IPS-20b (cell line): ENCODE measurements at regions not wholly inside any gene's neighbourhood (a gene's known extent, or its start where the extent isn't known, plus 50 kb on each side); places are given as distances from the start of the nearest gene placed in this dataset.

Experiments
- H3K27ac ChIP-seq: one replicate; pipeline ENCODE4 v1.5.1; 2013; ENCODE audit warnings: low read length
- H3K27me3 ChIP-seq: 2 replicates; pipeline ENCODE4 v1.6.1; 2013; ENCODE audit warnings: mild to moderate bottlenecking, low read length, inconsistent platforms; ENCODE audit not compliant: insufficient read depth
- H3K36me3 ChIP-seq: 2 replicates; pipeline ENCODE4 v1.6.1; 2013; ENCODE audit warnings: low read depth, mild to moderate bottlenecking, inconsistent platforms, low read length, moderate library complexity; ENCODE audit not compliant: insufficient read depth
- H3K4me1 ChIP-seq: 2 replicates; pipeline ENCODE4 v1.6.1; 2013; ENCODE audit warnings: mild to moderate bottlenecking, control low read depth, inconsistent platforms, low read length, moderate library complexity; ENCODE audit not compliant: insufficient read depth
- H3K4me3 ChIP-seq: 2 replicates; pipeline ENCODE4 v1.5.1; 2013; ENCODE audit warnings: mild to moderate bottlenecking, low read length, inconsistent platforms
- H3K9ac ChIP-seq: 2 replicates; pipeline ENCODE4 v1.6.1; 2013; ENCODE audit warnings: low read depth, mild to moderate bottlenecking, inconsistent platforms, low read length, moderate library complexity
- H3K9me3 ChIP-seq: 2 replicates; pipeline ENCODE4 v1.6.1; 2013; ENCODE audit warnings: mild to moderate bottlenecking, low read depth, low read length, inconsistent platforms; ENCODE audit not compliant: insufficient read depth

DNA sequence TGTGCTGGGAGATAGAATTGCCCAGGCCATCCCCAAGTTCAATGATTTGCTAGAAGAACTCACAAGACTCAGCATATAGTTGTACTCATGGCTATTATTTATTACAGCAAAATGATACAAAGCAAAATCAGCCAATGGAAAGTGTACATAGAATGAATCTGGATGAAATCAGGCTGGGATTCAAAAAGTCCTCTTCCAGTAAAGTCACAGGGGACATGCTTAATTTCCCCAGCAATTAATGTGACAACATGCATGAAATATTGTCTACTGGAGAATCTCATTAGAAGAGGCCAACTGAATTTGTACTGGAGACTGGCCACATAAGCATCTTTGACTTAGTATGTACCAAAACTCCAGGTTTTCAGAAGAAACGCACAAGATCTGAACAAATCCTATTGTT is 1043.1 kb downstream of the NAALADL2 start:
- Histone ChIP-seq H3K4me3 (no peak overlapping the region), H3K27ac (no peak overlapping the region), H3K36me3 (no peaks in the 10 kb centered on the region), H3K9me3 (no peaks in the 10 kb centered on the region), H3K9ac (no peak overlapping the region), H3K4me1 (peaks cover 10% of the 10 kb centered on the region), H3K27me3 (no peaks in the 10 kb centered on the region)

DNA sequence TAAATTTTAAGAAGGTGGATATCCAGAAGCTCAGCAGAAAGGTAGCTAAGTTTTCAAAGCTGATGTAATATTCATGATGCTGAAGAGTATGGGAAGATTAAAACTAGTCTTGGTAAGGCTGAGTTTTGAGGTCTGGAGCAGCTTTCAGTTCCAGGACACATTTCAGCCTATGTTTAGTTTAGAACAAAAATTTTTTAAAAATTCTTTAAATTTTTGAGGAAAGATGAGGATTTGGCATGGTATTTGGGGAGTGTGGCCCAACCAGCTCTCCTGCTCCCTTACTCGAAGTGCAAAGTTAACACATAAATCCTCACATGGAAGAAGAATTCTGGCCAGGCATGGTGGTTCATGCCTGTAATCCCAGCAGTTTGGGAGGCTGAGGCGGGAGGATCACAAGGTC is 1039.1 kb downstream of the NAALADL2 start:
- Histone ChIP-seq H3K36me3 (no peaks in the 10 kb centered on the region), H3K27me3 (no peaks in the 10 kb centered on the region), H3K27ac (no peak overlapping the region), H3K4me1 (peaks cover 10% of the 10 kb centered on the region), H3K9me3 (no peaks in the 10 kb centered on the region), H3K9ac (no peak overlapping the region), H3K4me3 (no peak overlapping the region)

DNA sequence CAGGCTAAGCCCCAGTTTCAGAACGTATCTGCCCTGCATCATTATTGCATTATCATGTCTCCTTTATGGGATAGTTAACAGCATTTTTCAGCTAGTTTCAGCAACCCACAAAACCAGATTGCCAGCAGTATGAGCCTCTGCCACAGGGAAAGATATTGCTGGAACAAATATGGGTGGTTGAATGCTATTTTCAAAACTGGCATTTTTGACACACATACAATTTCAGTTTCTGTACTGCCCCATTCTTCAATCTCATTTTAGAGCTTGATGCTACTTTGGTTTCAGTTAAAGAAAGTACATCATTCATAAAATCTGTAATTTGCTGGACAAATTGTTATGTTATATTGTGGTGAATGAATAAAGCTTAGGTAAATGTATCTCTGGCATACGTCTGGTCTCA is 1037.5 kb downstream of the NAALADL2 start:
- Histone ChIP-seq H3K4me3 (no peak overlapping the region), H3K9ac (no peak overlapping the region), H3K36me3 (no peaks in the 10 kb centered on the region), H3K4me1 (peaks cover 10% of the 10 kb centered on the region), H3K27ac (no peak overlapping the region), H3K9me3 (no peaks in the 10 kb centered on the region), H3K27me3 (no peaks in the 10 kb centered on the region)

DNA sequence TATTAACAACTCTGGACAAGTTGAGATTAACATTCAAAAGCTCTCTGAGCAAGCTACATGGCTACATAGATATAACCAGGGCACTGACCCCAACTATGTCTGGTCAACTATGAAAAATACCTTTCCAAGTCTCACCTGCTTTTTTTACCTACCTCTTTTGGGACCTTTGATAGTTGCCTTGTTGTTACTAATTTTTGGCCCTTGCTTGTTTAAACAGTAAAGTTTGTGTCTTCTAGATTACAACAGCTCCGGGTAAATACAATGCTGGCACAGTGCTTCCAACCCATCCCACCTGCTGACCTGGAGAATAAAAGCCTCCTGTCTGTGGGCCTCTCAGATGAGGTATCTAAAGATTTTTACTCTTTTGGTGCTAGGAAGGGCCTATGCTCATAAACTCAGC is 1036.6 kb downstream of the NAALADL2 start:
- H3K9ac ChIP-seq, result no peak overlapping the region
- peaks cover 2% of the 10 kb centered on the region for H3K4me1 ChIP-seq
- no peaks in the 10 kb centered on the region for H3K9me3 ChIP-seq
- H3K4me3 ChIP-seq, result no peak overlapping the region
- no peak overlapping the region for H3K27ac ChIP-seq
- no peaks in the 10 kb centered on the region for H3K36me3 ChIP-seq
- no peaks in the 10 kb centered on the region for H3K27me3 ChIP-seq

DNA sequence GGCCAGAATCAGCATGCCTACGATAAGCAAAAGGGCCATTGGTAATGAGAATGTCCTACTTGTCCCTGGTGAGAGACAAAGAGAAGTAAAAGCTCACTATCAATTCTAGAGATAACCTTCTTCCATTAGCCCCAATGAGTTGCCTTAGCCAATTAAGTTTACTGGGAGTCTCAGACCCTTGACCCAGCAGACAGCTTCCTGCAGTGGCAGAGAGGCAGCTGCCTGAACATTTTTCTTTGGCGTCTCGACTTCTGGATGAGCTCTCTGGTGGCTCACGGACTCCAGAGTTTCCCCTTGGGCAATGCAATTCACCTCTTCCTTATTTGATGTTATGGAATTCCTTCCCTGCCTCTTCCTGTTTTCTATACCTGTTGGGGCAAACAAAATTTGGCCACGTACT is 1034.4 kb downstream of the NAALADL2 start:
- no peak overlapping the region for H3K4me3 ChIP-seq
- no peaks in the 10 kb centered on the region for H3K9me3 ChIP-seq
- H3K27ac ChIP-seq, result no peak overlapping the region
- H3K36me3 ChIP-seq, result no peaks in the 10 kb centered on the region
- H3K27me3 ChIP-seq, result no peaks in the 10 kb centered on the region
- no peaks in the 10 kb centered on the region for H3K4me1 ChIP-seq
- H3K9ac ChIP-seq, result no peak overlapping the region

DNA sequence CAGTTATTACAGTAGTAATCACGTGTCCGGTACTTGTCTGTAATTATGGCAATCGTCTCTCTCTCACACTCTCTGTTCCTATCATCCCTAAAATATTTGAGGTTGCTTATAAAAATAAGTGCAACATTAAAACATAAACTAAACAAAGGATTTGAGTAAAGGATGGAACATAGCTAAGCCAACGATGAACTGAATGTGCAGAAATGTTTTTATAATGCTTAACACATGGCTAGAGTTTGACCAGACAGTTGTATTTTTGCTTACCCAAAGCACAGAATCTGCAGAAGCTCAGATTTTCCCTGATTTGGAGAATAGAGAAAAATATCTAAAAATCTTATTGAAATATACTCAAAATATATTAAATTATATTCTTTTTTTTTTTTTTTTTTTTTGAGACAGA is 1030.9 kb downstream of the NAALADL2 start:
- Histone ChIP-seq H3K36me3 (no peaks in the 10 kb centered on the region), H3K4me3 (no peak overlapping the region), H3K4me1 (no peaks in the 10 kb centered on the region), H3K27ac (no peak overlapping the region), H3K27me3 (no peaks in the 10 kb centered on the region), H3K9ac (no peak overlapping the region), H3K9me3 (no peaks in the 10 kb centered on the region)

DNA sequence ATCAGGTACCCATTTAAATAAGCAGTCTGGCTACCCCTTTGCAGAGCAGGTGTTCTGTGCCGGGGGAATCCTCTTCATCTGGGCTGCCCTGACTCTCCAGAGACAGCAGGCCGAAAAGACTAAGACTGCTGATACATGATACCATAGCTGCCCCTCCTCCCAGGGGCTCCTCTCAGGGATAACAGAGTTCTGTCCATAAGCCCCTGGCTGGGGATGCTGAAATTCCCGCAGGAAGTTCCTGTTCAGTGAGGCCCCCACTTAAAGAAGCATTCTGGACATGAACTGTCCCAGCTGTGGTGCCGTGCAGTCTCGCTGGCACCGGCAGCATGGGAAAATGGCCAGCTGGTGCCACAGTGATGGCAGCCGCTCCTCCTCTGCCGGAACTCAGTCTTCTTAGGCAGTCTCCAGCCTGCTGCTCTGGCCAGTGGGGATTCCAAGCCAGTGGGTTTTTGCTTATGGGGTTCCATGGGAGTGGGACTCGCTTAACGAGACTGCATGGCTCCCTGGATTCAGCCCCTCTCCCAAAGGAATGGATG is 1026.2 kb downstream of the NAALADL2 start:
- no peaks in the 10 kb centered on the region; the same call in 1 of the 2 replicates for H3K9me3 ChIP-seq

DNA sequence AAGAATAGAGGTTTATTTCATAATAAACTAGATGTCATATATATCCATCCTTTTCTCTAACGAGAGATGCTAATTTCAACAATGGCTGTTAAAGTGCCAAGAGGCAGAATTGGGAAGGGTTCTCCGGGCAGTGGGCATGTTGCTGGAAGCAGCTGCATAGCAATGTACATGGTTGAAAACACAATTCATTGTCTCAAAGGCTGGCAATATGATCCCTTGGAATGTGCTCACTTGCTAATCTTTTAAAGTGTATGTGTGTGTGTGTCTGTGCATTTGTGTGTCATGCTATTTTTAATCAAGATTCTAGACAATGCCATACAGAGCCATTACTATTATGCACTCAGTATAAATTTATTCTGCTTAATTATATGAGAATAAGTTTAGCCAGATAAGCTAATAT is 1020.3 kb downstream of the NAALADL2 start:
- Histone ChIP-seq H3K9ac (no peak overlapping the region), H3K4me1 (no peaks in the 10 kb centered on the region), H3K4me3 (no peak overlapping the region), H3K27me3 (no peaks in the 10 kb centered on the region), H3K27ac (no peak overlapping the region), H3K36me3 (no peaks in the 10 kb centered on the region), H3K9me3 (no peaks in the 10 kb centered on the region; the same call in 1 of the 2 replicates)

More for the DNA sequence above, 1026.2 kb downstream of the NAALADL2 start:
- Histone ChIP-seq H3K4me3 (no peak overlapping the region), H3K27me3 (no peaks in the 10 kb centered on the region), H3K36me3 (no peaks in the 10 kb centered on the region), H3K4me1 (no peaks in the 10 kb centered on the region), H3K9ac (no peak overlapping the region), H3K27ac (no peak overlapping the region)

DNA sequence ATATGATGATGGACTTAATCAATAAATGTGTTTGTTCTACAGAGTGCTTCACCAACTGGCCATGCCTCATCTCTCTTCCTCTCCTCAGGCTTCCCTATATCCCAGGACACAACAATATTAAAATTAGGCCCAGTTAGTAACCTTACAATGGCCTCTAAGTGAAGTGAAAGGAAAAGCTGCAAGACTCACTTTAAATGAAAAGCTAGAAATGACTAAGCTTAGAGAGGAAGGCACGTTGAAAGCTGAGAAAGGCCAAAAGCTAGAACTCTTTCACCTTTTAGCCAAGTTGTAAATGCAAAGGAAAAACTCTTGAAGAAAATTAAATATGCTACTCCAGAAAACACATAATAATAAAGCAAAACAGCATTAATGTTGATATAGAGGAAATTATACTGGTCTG is 1010.3 kb downstream of the NAALADL2 start:
- Histone ChIP-seq H3K27ac (no peak overlapping the region), H3K36me3 (no peaks in the 10 kb centered on the region), H3K4me3 (no peak overlapping the region), H3K9ac (no peak overlapping the region), H3K9me3 (no peaks in the 10 kb centered on the region), H3K4me1 (0 out of 2 replicates have a peak, but pooled peaks cover under 1% of the 10 kb centered on the region), H3K27me3 (no peaks in the 10 kb centered on the region)

DNA sequence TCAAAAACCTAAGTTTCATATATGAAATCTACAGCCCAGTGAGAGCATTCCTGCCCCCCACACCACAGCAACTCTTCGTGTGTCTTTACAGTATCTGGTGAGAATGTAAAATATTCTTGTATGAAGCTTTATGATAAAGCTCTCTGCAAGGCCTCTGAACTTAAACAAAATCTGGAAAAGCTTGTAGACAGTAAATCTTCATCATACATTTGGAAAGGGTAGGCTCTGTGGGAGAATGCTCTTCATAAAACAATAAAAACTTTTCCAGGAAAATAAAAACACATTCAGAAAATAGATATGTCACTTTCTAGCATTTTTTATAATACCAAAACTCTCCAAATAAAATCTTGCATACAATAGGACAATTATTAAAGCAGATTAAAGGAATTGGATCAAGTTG is 1009.5 kb downstream of the NAALADL2 start:
- no peak overlapping the region for H3K4me3 ChIP-seq
- H3K9me3 ChIP-seq, result no peaks in the 10 kb centered on the region
- no peak overlapping the region for H3K27ac ChIP-seq
- no peaks in the 10 kb centered on the region for H3K36me3 ChIP-seq
- 0 out of 2 replicates have a peak, but pooled peaks cover 2% of the 10 kb centered on the region for H3K4me1 ChIP-seq
- no peaks in the 10 kb centered on the region for H3K27me3 ChIP-seq
- no peak overlapping the region for H3K9ac ChIP-seq

DNA sequence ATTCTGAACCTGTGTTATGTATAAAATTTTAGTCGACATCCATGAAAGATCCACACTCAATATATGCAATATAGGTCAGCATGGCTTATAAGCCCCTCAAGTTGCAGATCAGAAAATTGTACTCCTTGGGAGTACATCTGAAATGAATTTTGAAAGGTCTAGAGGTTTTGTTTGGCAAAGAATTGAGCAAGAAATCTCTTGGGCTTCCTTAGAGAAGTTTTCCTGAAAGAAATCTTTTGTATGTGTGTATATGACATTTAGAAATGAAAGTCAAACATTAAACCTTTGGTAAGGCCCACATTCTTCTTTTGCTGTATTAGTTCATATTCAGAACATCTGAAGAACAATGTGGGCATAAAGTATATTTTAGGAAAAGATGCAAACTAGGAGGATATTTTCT is 1006.6 kb downstream of the NAALADL2 start:
- H3K9me3 ChIP-seq, result no peaks in the 10 kb centered on the region

DNA sequence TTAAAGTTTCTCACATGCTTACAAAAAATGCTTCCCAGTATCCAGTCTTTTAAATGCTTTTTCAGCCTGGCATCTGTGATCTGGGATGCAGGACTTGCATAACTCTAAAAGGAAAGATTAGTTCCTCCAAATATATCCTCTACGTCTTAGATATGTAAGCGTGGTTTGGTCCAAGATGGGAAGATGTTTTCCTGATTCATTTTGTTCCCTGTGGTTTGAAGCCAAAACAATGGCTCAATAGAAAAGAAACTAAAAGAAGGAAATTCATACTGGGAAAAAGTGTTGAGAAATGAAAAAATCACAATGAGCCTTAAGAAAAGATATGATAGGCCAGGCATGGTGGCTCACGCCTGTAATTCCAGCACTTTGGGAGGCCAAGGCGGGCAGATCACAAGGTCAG is 1002.8 kb downstream of the NAALADL2 start:
- Histone ChIP-seq H3K9ac (no peak overlapping the region), H3K9me3 (no peaks in the 10 kb centered on the region), H3K36me3 (no peaks in the 10 kb centered on the region), H3K4me1 (0 out of 2 replicates have a peak, but pooled peaks cover 2% of the 10 kb centered on the region), H3K27me3 (no peaks in the 10 kb centered on the region), H3K27ac (no peak overlapping the region), H3K4me3 (no peak overlapping the region)

More for the DNA sequence above, 1006.6 kb downstream of the NAALADL2 start:
- Histone ChIP-seq H3K4me3 (no peak overlapping the region), H3K27me3 (no peaks in the 10 kb centered on the region), H3K9ac (no peak overlapping the region), H3K27ac (no peak overlapping the region), H3K4me1 (0 out of 2 replicates have a peak, but pooled peaks cover 2% of the 10 kb centered on the region), H3K36me3 (no peaks in the 10 kb centered on the region)
